ENCODE measurements at regions not wholly inside any gene's neighbourhood (a gene's known extent, or its start where the extent isn't known, plus 50 kb on each side); places are given as distances from the start of the nearest gene placed in this dataset.

DNA sequence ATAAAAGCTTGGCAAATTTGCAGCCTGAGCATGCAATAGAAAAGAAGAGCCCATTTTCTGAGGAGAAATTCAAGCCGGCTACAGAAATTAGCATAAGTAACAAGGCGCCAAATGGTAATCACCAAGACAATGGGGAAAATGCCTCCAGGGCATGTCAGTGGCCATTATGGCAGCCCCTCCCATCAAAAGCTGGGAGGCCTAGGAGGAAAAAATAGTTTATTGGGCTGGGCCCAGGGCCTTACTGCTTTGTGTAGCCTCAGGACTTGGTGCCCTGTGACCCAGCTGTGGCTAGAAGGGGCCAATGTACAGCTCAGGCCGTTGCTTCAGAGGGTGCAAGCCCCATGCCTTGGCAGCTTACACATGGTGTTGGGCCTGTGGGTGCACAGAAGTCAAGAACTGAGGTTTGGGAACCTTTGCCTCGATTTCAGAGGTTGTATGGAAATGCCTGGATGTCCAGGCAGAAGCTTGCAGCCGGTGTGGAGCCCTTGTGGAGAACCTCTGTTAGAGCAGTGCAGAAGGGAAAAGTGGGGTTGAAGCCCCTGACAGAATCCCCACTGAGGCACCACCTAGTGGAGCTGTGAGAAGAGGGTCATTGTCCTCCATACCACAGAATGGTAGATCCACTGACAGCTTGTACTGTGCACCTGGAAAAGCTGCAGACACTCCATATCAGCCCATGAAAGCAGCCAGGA, 328.5 kb upstream of the MAP3K7 start:
- TF ChIP-seq, protein P1, sequence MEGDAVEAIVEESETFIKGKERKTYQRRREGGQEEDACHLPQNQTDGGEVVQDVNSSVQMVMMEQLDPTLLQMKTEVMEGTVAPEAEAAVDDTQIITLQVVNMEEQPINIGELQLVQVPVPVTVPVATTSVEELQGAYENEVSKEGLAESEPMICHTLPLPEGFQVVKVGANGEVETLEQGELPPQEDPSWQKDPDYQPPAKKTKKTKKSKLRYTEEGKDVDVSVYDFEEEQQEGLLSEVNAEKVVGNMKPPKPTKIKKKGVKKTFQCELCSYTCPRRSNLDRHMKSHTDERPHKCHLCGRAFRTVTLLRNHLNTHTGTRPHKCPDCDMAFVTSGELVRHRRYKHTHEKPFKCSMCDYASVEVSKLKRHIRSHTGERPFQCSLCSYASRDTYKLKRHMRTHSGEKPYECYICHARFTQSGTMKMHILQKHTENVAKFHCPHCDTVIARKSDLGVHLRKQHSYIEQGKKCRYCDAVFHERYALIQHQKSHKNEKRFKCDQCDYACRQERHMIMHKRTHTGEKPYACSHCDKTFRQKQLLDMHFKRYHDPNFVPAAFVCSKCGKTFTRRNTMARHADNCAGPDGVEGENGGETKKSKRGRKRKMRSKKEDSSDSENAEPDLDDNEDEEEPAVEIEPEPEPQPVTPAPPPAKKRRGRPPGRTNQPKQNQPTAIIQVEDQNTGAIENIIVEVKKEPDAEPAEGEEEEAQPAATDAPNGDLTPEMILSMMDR (conservative IDR thresholded peaks at IDR 0.05): no peak
- no peak for TF ChIP-seq EZH2 (IDR thresholded peaks at IDR 0.05; ENCODE audit: low read depth)
